Thymus (tissue), 11 donors: ENCODE measurements at regions not wholly inside any gene's neighbourhood (a gene's known extent, or its start where the extent isn't known, plus 50 kb on each side); places are given as distances from the start of the nearest gene placed in this dataset.

Experiments used
- DNase-seq, 9 donors: peaks; one replicate each; pipeline ENCODE4 v3.0.0-alpha.2; 2013; ENCODE audit warnings: low spot score in 9 of 9, low read depth in 6 of 9, missing footprints in 1 of 9
- H3K27ac ChIP-seq, 2 donors: one replicate each; pipeline ENCODE4 v1.5.1; 2013; ENCODE audit warnings: control low read depth in 1 of 2, low read depth in 1 of 2, low read length in 1 of 2, mild to moderate bottlenecking in 1 of 2, moderate library complexity in 1 of 2
- H3K27me3 ChIP-seq, 2 donors: one replicate each; pipeline ENCODE4 v1.5.1; 2013; ENCODE audit warnings: low read length in 1 of 2; ENCODE audit not compliant: control insufficient read depth in 2 of 2, insufficient read depth in 1 of 2
- H3K36me3 ChIP-seq, 2 donors: one replicate each; pipeline ENCODE4 v1.5.1; 2013; ENCODE audit warnings: low read length in 1 of 2, mild to moderate bottlenecking in 1 of 2, moderate library complexity in 1 of 2; ENCODE audit not compliant: control insufficient read depth in 2 of 2, insufficient read depth in 2 of 2
- H3K4me1 ChIP-seq, 2 donors: one replicate each; pipeline ENCODE4 v1.5.1; 2013; ENCODE audit warnings: low read length in 2 of 2; ENCODE audit not compliant: control insufficient read depth in 2 of 2, insufficient read depth in 2 of 2
- H3K4me3 ChIP-seq, 2 donors: one replicate each; pipeline ENCODE4 v1.5.1; 2013; ENCODE audit warnings: low read length in 2 of 2, control low read depth in 1 of 2, mild to moderate bottlenecking in 1 of 2
- H3K9me3 ChIP-seq, 2 donors: one replicate each; pipeline ENCODE4 v1.5.1; 2013; ENCODE audit warnings: low read length in 1 of 2, mild to moderate bottlenecking in 1 of 2; ENCODE audit not compliant: control insufficient read depth in 2 of 2, insufficient read depth in 1 of 2
- WGBS: extraction: QIAGEN DNeasy Blood & Tissue Kit; methylation state at CpG from one replicate; pipeline ENCODE4 v1.1.7; 2013; 5-methylcytosine and 5-hydroxymethylcytosine counted together
- donor health status: healthy.

DNA sequence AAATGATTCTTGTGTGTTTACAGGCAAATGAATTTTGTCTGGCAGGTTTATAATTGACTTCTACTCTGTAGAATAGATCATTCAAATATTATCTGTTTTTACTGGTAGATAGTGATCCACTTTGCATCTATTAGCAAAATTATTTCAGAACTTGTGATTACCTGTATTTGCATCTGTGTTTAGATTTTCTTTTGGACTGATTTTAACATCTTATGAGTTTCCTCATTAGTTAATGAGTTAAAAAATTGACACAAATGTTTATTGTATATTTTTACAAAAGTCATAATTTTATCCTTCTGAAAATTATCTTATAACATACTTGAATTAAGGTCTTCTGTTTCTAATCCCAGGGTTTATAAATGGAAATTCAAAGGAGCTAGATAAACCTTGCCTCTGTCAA lies 132.0 kb upstream of the KCNJ16 start:
- H3K9me3 ChIP-seq, result no peaks in the 10 kb centered on the region
- H3K36me3 ChIP-seq, result no peaks in the 10 kb centered on the region
- H3K27me3 ChIP-seq, result no peaks in the 10 kb centered on the region
- H3K4me1 ChIP-seq, result no peaks in the 10 kb centered on the region
- DNase-seq, result no peak
- H3K4me3 ChIP-seq, result no peak overlapping the region
- H3K27ac ChIP-seq, result no peak overlapping the region

DNA sequence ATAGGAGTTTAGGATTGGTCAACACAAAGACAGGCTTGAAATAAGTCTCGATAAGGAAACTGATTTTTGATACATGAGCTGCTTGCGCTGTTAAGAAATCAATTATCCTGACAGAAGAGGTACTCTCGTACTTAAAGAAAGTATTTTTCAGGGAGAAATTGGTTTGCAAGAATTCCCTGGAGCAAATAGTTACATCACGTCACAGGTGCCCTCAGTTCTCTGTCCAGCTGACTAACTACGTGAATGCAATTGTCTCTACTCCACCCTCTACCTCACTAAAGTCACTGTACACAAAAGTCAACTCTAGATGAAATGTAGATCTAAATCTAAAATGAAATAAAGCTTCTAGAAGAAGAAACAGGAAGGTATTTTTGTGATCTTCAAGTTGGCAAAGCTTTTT lies 130.6 kb upstream of the KCNJ16 start:
- no peaks in the 10 kb centered on the region for H3K4me1 ChIP-seq
- WGBS, result 96% methylated on average over 5 of the region's 5 CpGs
- DNase-seq, result no peak
- no peak overlapping the region for H3K4me3 ChIP-seq
- no peaks in the 10 kb centered on the region for H3K9me3 ChIP-seq
- no peaks in the 10 kb centered on the region for H3K27me3 ChIP-seq
- no peaks in the 10 kb centered on the region for H3K36me3 ChIP-seq
- H3K27ac ChIP-seq, result no peak overlapping the region

- H3K27me3 ChIP-seq, result no peaks in the 10 kb centered on the region
- H3K4me1 ChIP-seq, result no peaks in the 10 kb centered on the region
- no peak for DNase-seq
- H3K4me3 ChIP-seq, result no peak overlapping the region
- no peak overlapping the region for H3K27ac ChIP-seq
- H3K36me3 ChIP-seq, result no peaks in the 10 kb centered on the region
- WGBS, result 94% methylated on average over 3 of the region's 3 CpGs
- H3K9me3 ChIP-seq, result no peaks in the 10 kb centered on the region
Observed at GRCh38 chr17:69945698-69946185, 129.3 kb upstream of the KCNJ16 start.

DNA sequence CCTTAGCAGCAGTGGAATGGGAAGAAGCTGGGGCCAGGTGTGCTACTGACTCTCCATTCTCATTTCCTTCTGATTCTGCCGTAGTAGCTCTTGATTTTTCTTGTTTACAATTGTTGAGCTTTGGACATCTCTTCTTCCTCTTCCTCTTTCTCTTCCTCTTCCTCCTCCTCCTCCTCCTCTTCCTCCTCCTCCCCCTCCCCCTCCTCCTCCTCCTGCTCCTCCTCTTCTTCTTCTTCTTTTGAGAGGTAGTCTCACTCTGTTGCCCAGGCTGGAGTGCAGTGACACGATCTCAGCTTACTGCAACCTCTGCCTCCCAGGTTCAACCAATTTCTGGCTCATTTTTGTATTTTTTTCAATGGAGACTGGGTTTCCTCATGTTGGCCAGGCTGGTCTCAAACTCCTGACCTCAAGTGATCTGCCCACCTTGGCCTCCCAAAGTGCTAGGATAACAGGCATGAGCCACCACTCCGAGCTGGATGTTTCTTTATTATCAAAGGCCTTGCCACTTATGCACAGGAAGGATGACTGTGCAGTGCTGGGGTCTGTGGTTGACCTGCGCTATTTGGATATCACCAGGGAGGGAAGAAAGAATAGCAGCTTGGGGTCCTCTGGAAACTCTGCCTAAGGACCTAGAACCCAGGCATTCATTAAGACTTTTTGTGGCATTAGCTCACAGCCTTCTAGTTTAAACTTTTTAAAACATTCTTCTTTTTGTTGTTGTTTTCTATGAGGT lies 127.8 kb upstream of the KCNJ16 start:
- Histone ChIP-seq H3K4me3 (no peak overlapping the region), H3K27ac (no peak overlapping the region), H3K9me3 (no peaks in the 10 kb centered on the region), H3K36me3 (no peaks in the 10 kb centered on the region), H3K27me3 (no peaks in the 10 kb centered on the region), H3K4me1 (no peaks in the 10 kb centered on the region)
- no peak for DNase-seq
- WGBS, result 49% methylated on average over 4 of the region's 4 CpGs

DNA sequence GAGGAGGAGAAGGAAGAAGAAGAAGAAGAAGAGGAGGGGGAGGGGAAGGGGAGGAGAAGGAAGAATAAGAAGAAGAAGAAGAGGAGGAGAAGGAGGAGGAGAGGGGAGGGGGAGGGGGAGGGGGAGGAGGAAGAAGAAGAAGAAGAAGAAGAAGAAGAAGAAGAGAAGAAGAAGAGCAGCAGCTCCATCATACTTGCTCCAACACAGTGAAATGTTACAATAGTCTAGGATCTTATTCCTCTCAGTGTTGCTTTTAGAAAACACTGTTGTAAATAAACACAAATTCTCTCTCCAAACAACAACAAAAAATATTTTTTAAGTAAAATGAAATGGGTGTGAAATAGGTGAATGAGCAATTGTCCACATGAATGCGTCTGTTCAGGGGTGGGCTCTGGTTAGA lies 126.6 kb upstream of the KCNJ16 start:
- Histone ChIP-seq H3K4me1 (no peaks in the 10 kb centered on the region), H3K4me3 (no peak overlapping the region), H3K9me3 (no peaks in the 10 kb centered on the region), H3K36me3 (no peaks in the 10 kb centered on the region), H3K27me3 (no peaks in the 10 kb centered on the region), H3K27ac (no peak overlapping the region)
- DNase-seq, result no peak
- WGBS, result 97% methylated on average over 1 of the region's 1 CpG

DNA sequence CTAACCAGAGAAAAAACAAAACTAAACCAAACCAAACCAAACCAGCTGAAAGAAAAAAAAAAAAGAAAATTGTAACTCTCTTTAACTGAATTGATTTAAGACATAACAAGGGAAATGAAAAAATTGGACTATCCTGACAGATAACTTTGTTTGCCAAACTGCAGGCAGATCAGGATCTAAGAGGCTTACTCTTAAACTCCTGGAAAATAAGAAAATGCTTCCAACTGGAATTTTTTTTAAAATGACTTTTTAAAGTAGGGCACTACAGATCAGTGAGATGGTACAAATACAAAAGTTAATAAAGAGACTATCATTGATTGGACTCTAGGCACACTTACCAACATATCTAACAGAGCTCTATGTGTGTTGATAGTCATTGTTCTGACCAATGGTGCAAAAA lies 125.5 kb upstream of the KCNJ16 start:
- no peaks in the 10 kb centered on the region for H3K4me1 ChIP-seq
- no peak overlapping the region for H3K4me3 ChIP-seq
- H3K27ac ChIP-seq, result no peak overlapping the region
- no peak for DNase-seq
- no peaks in the 10 kb centered on the region for H3K9me3 ChIP-seq
- no peaks in the 10 kb centered on the region for H3K36me3 ChIP-seq
- no peaks in the 10 kb centered on the region for H3K27me3 ChIP-seq

- no peak overlapping the region for H3K4me3 ChIP-seq
- no peaks in the 10 kb centered on the region for H3K36me3 ChIP-seq
- no peaks in the 10 kb centered on the region for H3K9me3 ChIP-seq
- no peaks in the 10 kb centered on the region for H3K27me3 ChIP-seq
- H3K4me1 ChIP-seq, result no peaks in the 10 kb centered on the region
- no peak for DNase-seq
- no peak overlapping the region for H3K27ac ChIP-seq
- WGBS, result 88% methylated on average over 6 of the region's 6 CpGs
Observed at GRCh38 chr17:69949973-69950695, 124.9 kb upstream of the KCNJ16 start.

GRCh38 chr17:69950701-69951418 lies 124.2 kb upstream of the KCNJ16 start:
- Histone ChIP-seq H3K4me1 (no peaks in the 10 kb centered on the region), H3K27me3 (no peaks in the 10 kb centered on the region), H3K4me3 (no peak overlapping the region), H3K27ac (no peak overlapping the region), H3K9me3 (no peaks in the 10 kb centered on the region), H3K36me3 (no peaks in the 10 kb centered on the region)
- no peak for DNase-seq

DNA sequence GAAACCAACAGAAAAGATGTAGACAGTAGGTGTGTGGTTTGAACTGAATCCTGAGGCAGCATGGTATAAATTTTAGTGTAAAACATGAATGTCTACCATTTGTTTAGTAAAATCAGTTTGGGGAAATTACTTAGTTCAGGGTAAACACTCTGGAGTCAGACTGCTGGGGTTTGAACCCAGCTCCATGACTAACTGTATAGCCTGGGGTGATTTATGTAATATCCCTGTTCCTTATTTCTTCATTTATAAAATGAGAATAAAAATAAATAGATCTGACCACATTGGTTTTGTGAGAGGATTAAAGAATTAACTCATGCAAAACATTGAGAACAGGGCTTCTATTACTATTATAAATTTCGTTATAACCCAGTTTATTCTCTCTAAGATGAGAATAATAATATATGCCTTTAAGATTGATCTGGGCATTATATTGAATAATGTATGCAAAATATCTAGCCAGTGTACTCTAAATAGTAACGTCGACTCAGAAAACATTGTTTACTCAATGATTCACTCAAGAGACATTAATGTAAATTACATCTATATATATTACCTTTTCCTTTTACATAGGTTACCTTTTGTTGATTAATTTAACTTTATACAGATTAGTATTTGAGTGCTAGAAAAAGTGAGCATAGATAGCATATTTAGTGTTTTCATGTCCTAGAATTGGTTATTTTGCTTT lies 120.6 kb upstream of the KCNJ16 start:
- no peak for DNase-seq
- H3K27ac ChIP-seq, result no peak overlapping the region
- no peak overlapping the region for H3K4me3 ChIP-seq
- no peaks in the 10 kb centered on the region for H3K4me1 ChIP-seq
- whole genome bisulfite sequencing, result 97% methylated on average over 3 of the region's 3 CpGs
- H3K9me3 ChIP-seq, result no peaks in the 10 kb centered on the region
- H3K36me3 ChIP-seq, result no peaks in the 10 kb centered on the region
- no peaks in the 10 kb centered on the region for H3K27me3 ChIP-seq
